HG03066 (cell line): ENCODE measurements at regions not wholly inside any gene's neighbourhood (a gene's known extent, or its start where the extent isn't known, plus 50 kb on each side); places are given as distances from the start of the nearest gene placed in this dataset.
"Not testable (repeated sequence)": the region's sequence is repeated elsewhere in the genome, so short reads cannot be mapped to it uniquely, and the experiment has no call there.

Experiments used
- ATAC-seq: cut with Tn5 transposase; IDR thresholded peaks from one replicate; pipeline ENCODE4 v1.9.1; 2021; ENCODE audit warnings: low read depth; ENCODE audit not compliant: unreplicated experiment

DNA sequence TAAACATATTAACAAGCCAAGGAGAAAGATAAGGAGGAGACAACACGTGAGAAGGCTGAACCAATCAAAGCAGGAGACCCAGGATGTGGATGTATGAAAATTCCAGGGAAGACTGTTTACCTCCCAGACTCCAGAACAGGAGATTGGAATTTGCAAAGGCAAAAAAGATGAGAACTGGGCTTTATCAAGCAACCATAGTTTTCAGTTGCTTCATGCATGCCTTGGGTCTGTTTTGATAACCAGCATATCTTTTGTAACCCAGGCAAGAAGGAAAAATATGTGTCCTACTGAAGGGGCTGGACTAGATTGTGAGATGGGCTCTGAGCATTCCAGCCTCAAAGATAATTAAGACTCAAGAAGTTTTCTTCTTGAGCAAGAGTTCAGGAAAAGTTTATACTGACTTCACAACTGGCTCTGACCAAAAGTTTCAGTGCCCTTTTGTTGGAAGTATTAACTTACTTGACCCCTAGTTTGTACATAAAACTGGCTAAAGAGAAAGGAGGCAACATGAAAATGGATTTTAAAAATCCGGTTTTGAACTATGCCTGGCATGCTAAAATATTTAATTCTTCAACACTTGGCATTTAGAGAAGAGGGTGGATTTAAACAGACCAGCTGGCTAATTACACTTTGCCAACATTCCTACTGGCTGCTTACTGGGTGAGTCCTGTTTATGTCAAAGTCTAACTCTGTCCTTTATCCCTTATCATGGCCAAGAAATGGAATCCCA lies 79.3 kb upstream of the CD28 start:
- ATAC-seq, result no peak

DNA sequence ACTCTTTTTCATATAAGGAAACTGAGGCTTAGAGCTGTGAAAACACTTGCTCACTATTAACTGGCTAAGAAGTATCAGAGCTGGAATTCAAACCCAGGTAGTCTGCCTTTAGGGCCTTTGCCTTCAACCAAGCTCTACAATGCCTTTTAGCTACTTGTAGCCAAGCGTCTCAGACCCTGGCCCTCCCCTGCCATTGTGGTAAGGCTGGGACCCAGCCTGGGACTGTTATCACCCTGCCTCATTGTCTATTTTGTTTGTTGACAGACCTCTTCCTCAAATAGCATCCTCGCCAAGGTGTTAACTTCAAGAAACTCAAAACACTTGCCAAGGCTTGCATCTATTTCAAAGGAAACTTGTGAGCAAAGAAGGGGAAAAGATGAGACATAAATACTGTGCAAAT lies 76.7 kb upstream of the CD28 start:
- ATAC-seq, result no peak

DNA sequence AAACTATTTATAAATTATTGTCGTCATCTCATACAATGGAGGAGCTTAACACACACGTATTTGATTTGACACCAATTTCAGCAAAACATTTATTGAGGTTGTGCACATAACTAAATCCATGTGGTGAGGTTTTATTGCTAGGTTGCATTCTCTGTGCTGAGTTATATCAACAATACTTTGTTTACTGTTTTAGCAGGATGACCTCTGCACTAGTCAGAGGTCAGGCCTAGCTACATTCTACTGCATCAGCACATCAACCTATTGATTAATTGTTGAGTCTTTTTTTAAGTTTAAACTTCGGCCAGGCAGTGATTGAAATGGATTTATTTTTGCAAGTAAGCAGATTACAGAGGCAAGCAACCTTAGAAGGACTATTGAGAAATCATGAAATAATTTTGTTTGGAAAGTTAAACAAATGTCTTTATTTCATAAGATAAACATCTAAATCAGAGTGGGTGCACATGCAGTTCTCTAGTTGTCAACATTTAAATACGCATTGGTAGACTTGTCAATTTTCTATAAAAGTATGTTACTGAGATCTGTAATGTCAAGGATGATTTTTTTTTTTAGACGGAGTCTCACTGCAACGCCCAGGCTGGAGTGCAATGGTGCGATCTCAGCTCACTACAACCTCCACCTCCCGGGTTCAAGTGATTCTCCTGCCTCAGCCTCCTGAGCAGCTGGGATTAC lies 75.2 kb upstream of the CD28 start:
- ATAC-seq, result no peak

DNA sequence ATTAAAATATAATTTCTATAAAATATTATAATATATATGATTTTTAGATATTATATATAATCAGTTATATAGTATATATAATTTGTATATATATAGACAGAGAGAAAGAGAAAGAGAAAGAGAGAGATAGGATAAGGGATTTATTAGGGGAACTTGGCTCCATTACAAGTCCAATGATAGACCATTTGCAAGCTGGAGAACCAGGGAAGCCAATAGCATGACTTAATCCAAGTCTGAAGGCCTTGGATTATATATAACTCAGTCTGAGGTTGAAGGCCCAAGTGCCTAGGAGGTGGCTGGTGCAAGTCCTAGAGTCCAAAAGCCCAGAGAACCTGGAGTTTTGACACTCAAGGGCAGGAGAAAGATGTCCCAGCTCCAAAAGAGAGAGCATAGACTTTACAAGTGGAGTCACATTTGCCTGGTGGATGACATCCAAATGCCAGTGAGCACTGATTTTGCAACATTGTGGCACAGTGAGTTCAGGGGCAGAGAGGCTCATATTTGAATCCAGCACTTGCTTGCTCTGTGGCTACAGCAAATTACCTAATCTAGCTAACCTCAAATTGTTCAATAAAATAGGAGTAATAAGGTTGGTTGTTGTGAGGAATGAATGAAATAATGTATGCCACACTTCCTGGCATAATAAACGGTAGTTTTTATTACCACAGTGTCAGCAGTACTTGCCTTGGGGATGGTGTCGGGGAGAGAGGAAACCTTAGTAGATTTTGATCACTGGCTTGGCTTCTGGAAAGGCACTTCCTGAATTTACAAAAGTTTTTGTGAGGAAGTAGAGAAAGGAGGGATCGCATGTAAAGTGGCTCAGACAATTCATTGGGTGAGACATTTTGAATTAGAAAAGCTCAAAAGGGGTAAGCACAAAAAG lies 69.6 kb upstream of the CD28 start:
- ATAC-seq, result no peak

DNA sequence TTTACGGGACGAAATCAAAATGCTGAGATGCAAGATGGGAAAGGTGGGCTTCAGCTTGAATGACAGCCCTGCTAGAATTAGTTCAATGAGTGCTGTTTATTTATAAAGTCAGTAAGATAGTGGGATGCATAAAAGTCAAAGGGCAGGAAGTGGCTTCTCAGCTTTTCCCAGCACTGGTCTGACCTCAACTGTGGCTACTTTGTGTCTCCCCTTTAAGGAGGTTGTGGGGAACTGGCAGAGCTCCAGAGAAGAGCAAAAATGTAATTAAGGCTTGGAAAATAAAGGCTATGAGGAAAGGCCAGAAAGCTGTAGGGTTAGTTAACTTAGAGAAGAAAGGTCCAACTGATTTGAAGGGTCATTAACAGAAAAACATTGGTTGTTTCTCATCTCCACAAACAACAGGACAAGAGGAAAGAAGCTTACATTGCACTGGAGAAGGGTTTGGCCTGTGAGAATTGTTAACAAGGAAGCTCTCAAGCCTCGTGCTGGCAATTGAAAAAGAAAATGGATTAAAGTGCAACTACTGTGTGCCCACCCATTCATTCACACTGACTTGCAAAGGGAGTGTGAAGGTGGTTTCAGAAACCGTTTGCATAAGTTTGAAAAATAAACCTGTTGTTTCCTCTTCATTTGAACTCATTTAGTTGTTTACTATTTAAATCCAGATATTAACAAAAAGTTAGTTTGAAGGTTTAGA lies 68.8 kb upstream of the CD28 start:
- no peak for ATAC-seq

DNA sequence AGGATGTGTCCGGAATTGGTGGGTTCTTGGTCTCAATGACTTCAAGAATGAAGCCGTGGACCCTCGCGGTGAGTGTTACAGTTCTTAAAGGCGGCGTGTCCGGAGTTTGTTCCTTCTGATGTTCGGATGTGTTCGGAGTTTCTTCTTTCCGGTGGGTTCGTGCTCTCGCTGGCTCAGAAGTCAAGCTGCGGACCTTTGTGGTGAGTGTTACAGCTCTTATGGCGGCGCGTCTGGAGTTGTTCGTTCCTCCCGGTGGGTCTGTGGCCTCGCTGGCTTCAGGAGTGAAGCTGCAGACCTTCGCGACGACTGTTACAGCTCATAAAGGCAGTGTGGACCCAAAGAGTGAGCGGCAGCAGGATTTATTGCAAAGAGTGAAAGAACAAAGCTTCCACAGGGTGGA lies 64.6 kb upstream of the CD28 start:
- not testable (repeated sequence) for ATAC-seq

DNA sequence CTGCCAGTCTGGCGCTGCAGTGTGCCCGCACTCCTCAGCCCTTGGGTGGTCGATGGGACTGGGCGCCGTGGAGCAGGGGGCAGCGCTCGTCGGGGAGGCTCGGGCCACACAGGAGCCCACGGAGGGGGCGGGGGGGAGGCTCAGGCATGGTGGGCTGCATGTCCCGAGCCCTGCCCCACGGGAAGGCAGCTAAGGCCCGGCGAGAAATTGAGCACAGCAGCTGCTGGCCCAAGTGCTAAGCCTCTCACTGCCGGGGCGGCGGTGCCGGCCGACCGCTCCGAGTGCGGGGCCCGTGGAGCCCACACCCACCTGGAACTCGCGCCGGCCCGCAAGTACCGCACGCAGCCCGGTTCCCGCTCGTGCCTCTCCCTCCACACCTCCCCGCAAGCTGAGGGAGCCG lies 63.6 kb upstream of the CD28 start:
- ATAC-seq, result not testable (repeated sequence)

DNA sequence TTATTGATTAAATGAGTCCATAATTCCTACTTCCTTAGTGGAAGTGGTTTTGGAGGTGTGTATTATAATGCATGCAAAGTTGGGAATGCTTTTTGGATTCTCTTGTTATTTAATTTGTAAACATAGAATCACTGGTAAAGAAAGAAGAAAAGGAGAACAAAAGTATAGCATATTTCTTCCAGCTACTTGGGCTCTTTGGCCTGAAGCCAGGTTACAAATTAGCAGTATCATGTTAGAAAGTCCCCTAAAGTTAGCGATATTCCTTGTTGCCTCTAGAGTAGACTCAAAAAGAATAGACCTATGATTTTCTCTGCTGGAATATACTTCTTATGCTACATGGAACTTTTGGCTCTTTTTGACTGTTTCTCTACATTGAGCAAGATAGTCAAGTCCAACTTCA lies 60.6 kb upstream of the CD28 start:
- no peak for ATAC-seq

DNA sequence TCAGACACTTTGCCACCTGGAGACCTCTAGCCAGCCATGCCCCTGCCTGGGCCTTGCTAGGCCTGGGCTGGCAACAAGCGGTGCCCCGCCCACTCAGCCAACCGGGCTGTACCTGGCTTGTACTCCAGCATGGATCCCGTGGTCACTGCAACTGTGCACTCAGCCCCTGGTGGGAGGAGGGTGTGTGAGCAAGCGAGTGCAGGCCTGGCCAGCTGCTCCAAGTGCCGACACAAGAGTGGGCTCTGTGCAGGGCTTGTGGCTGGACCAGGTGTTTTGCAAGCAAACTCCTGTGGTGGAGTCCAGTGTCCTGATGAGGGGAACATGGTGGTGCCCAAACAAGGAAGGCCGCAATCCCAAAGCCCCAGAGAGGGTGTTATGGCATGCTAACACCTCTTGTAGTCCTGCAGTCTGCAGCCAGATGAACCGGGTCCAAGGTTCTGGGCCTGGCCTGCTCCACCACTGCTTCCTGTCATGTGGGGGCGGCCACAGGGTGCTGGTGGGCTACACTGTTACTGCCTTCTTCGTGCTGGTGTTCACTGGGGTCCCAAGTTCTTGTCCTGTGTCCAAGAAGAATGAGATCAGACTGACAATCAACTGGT lies 60.1 kb upstream of the CD28 start:
- ATAC-seq, result no peak

DNA sequence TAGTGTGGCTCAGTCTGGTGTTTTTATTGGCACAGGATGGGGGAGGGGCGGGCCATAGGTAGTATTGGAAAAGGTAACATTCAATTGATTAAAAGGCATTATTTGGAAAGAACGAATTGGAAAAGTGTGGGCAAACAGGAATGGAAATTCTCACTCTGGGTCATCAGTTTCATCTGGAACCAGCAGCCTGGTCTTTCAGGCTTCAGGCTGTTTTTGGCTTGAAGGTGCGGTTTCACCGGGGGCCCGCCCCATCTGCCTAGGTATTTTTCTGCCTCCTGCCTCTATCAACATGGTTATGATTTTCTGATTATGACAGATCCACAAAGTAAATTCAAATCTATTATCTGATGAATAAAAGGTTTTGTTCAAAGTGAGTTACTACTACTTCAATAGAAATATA lies 59.5 kb upstream of the CD28 start:
- ATAC-seq, result no peak

DNA sequence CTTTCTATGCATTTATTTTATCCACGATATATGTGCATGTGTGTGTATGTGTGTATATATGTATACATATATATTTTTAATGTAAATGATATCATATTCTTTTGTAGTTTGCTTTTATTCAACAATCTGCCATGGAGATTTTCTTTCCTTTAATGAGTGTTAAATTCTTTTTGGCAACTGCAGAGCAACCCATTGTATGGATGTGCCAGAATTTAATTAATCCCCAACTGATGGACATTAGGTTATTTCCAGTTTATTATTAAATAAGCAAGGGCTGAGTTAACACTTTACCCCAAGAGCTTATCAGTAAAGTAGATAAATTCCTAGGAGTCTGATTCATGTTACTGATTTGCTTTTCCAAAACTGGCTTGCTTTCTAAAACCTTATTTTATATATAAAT lies 58.9 kb upstream of the CD28 start:
- no peak for ATAC-seq

DNA sequence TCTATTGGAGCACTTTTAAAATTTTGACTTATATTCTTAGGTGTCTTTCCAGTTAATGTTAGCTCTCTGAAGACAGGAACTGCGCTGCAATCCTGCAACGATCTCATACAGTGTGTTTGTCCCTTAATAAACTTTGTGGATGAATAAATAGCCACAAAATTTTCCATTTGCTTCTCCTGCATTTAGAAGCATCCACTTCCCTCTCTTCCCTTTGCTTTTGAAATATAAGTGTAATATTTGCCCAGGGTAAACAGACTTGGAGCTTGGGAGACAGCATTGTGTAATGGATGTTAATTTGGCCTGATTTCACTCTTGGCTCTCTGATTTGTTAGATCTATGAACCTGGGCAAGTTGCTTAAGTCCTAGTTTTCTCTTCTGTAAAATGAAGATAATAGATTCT lies 58.2 kb upstream of the CD28 start:
- ATAC-seq, result no peak

DNA sequence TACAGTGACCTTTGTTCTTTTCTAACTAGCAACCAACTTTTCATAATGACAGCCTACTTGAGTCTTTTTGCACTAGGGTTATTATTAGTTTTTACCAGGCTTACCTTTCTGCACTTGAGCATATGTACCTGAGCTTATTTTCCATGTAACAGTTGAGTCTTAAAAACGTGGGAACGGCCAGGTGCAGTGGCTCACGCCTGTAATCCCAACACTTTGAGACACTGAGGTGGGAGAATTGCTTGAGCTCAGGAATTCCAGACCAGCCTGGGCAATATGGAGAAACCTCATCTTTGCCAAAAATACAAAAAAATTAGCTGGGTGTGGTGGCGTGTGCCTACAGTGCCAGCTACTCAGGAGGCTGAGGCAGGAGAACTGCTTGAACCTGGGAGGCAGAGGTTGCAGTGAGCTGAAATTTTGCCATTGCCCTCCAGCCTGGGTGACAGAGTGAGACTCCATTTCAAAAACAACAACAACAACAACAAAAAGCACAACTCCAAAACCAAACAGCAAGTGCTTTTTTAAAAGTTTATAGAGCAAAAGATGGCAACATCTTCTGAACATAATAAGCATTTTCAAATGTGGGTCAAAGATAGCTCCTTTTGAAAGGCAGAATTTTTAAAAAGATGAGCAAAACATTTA lies 57.1 kb upstream of the CD28 start:
- no peak for ATAC-seq

DNA sequence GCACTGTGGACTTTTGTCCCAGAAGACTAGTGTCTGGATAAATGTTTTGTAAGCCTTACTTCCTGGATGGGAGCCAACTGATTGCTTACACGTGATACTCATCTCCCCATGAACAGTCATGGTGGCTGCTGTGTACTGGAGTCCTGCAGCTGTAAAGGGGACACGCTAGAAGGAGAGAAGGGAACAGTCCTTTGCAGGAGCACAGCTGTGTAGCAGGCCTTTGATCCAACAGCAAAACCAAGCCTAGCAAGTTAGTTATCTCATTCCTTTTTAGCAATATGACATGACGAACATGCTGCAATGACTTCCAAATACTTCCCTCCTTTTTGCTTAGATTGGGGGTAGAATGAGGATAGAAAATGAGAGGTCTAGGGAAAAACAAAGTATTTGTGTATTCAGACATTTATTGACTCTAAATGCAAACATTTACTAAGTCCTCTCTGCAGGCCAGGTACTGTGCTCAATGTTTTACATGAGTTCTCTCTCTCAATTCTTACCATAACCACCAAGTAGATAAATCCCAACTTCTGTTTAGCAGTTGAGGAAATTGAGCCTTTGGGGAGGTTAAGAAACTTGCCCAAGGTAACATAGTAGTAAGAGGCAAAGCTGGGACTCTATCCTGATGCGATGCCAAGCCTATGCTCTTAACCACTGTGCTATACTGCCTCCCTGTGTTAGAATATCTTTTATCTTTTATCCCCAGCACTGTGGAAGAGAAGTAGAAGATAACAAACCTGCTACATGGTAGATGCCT lies 55.4 kb upstream of the CD28 start:
- ATAC-seq, result no peak

DNA sequence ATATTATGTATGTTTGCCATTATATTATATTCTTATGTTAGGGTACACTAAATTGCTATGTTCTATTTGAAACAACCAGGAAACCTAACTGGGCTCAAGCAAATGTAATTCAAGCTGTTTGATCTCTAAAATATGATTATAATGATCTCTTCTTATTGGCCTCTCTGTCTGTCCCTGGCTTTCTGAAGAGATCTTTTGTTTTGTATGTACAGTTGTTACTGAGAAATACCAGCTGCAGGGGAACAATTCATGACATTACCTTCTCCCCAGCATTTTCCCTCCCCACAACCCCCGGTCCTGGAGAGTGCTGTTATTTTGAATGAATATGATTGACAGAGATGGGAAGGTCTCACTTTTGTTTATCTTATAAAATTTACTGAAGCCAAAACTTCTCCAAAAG lies 54.8 kb upstream of the CD28 start:
- no peak for ATAC-seq

DNA sequence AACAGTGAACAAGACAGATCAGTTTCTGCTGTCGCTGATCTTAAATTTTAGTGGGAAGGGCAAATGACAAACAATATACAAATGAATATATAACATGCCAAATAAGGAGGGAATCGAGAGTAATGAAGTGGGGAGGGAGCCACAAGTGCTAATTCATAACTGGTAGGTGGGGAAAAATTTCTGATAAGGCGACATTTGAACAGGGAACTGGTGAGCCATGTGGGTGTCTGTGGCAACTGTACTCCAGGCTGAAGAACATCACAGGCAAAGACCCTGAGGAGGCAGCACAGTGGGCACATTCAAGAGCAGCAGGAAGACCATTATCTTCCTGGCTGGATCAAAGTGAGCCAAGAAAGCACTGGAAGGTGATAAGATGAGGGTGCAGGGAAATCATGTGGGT lies 51.6 kb upstream of the CD28 start:
- no peak for ATAC-seq

DNA sequence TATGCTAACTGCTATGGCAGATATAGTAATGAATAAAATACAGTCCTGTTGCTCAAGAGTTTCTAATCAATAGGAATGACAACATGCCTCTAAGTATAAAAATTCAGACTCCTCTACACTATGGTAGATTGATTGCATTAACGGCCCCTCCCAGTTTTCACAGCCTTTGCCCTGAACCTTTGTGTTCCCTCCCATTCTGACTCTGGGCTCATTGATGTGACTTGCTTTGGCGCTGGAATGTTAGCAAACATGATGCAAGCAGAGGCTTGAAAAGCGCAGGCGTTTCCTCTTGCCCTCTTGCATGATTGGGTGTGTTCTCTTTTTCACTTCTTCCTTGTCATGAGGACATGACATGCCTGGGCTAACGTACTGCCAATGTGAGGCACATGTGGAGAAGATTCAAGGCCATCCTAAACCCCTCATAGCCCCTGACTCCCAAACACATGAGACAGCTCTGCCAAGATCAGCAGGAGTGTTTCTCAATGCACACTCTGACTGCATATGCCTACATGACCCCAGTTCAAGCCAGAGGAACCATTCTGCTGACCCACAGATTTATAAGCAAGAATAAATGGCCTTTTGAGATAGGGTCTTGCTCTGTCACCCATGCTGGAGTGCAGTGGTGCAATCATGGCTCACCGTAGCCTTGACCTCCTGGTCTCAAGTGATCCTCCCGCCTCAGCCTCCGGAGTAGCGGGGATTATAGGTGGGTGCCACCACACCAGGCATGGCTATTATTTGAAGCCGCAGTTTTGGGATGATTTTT lies 49.7 kb upstream of the CD28 start:
- ATAC-seq, result no peak
